ENCODE measurements at regions not wholly inside any gene's neighbourhood (a gene's known extent, or its start where the extent isn't known, plus 50 kb on each side); places are given as distances from the start of the nearest gene placed in this dataset.

- BruUV-seq (replicated peaks), result no TSS peak
- Histone ChIP-seq H2AFZ (ENCODE audit: low read length) (no peak overlapping the region), H3K36me3 (replicated peaks in 1 of 2; ENCODE audit: control insufficient read depth in 1 of 2, insufficient read depth in 2 of 2, low read length in 2 of 2) (no peaks in the 10 kb centered on the region), H3K9ac (ENCODE audit: insufficient read depth, low read depth, low read length) (no peak overlapping the region), H4K20me1 (ENCODE audit: insufficient read depth, low read length) (no peaks in the 10 kb centered on the region), H3K4me3 (replicated peaks in 1 of 3; ENCODE audit: insufficient read depth in 1 of 3, low read depth in 2 of 3, low read length in 3 of 3) (no peak overlapping the region), H3K9me3 (ENCODE audit: low read length) (no peaks in the 10 kb centered on the region), H3K4me1 (ENCODE audit: insufficient read depth, low read length) (no peaks in the 10 kb centered on the region), H3K79me2 (ENCODE audit: insufficient read depth, low read length) (no peaks in the 10 kb centered on the region), H3K27ac (ENCODE audit: extremely low read length, insufficient read depth, low read length) (no peak overlapping the region), H3K27me3 (ENCODE audit: control insufficient read depth in 1 of 2, insufficient read depth in 2 of 2, low read length in 2 of 2) (no peaks in the 10 kb centered on the region), H3K4me2 (ENCODE audit: low read depth, low read length) (no peak overlapping the region)
- intact Hi-C loops (cut with micrococcal nuclease; ENCODE audit: unreplicated experiment), result no loop called here
- FAIRE-seq (no peak), ATAC-seq (no peak), DNase-seq (ENCODE audit: low spot score) (no peak)
- 87% methylated on average over 3 of the region's 8 CpGs for WGBS (ENCODE audit: low lambda C conversion rate)
- in situ Hi-C loops (cut with HindIII; ENCODE audit: extremely low pct_ligation_motif_present, low pct_unique_long_range_greater_than_20kb), result no loop called here
- TF ChIP-seq ZNF337 (CRISPR knock-in tag; IDR thresholded peaks at IDR 0.05; ENCODE audit: borderline replicate concordance, low read depth) (no peak), ZNF800 (CRISPR knock-in tag; IDR thresholded peaks at IDR 0.05) (no peak), RFXANK (CRISPR knock-in tag; IDR thresholded peaks at IDR 0.05) (no peak), TBX3 (IDR thresholded peaks at IDR 0.05; ENCODE audit: borderline replicate concordance) (no peak), GABPB1 (CRISPR knock-in tag; IDR thresholded peaks at IDR 0.05) (no peak), SP2 (CRISPR knock-in tag; IDR thresholded peaks at IDR 0.05) (no peak), ZHX1 (CRISPR knock-in tag; IDR thresholded peaks at IDR 0.05; ENCODE audit: low read depth) (no peak), ZNF143 (CRISPR knock-in tag; IDR thresholded peaks at IDR 0.05) (no peak), ZNF576 (CRISPR knock-in tag; IDR thresholded peaks at IDR 0.05) (no peak), POGK (CRISPR knock-in tag; conservative IDR thresholded peaks at IDR 0.05) (no peak), SP4 (CRISPR knock-in tag; IDR thresholded peaks at IDR 0.05) (no peak), HDAC2 (CRISPR knock-in tag; IDR thresholded peaks at IDR 0.05) (no peak), TFDP1 (CRISPR knock-in tag; IDR thresholded peaks at IDR 0.05; ENCODE audit: borderline replicate concordance) (no peak), ZNF230 (CRISPR knock-in tag; IDR thresholded peaks at IDR 0.05) (no peak), ZNF326 (CRISPR knock-in tag; IDR thresholded peaks at IDR 0.05; ENCODE audit: borderline replicate concordance) (no peak), ZNF414 (CRISPR knock-in tag; IDR thresholded peaks at IDR 0.05) (no peak), BORCS8-MEF2B (CRISPR knock-in tag; IDR thresholded peaks at IDR 0.05) (no peak), ZFX (CRISPR knock-in tag; IDR thresholded peaks at IDR 0.05; ENCODE audit: low read depth) (no peak)
- CTCF ChIA-PET (ENCODE audit: low intra/inter-chr PET ratio, low total read pairs), result no interaction called here
- POLR2A ChIA-PET, result no interaction called here
Measured at GRCh38 chrX:10055430-10055829, 88.3 kb downstream of the CLDN34 start.
